ENCODE measurements at regions not wholly inside any gene's neighbourhood (a gene's known extent, or its start where the extent isn't known, plus 50 kb on each side); places are given as distances from the start of the nearest gene placed in this dataset.
A peak's percentile ranks its signal among the peaks of the same experiment; 100 is the strongest.

DNA sequence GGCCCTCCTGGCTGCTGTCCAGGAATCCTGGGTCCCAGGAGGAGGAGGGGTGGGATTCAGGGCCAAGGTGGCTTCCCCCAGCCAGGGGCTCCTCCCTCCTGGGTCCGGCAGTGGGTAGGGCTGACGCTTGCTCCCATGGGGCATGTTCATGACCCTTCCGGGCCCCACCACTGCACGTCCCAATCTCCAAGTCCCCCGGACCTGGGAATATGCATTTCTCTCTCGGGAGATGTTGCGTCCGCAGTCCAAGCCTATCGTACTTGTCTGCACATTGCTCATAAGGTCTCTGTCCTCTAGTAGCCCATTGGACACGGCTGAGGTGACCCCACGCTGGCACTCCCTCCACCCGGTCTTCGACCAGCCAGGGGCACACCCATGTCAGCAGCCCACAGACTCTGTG is 192.3 kb downstream of the TEX29 start:
- no peaks in the 10 kb centered on the region for H4K20me1 ChIP-seq
- no peak for TF ChIP-seq Cebpa-rat (IDR thresholded peaks at IDR 0.05)
- H3K4me3 ChIP-seq = no peak overlapping the region
- no peaks in the 10 kb centered on the region for H3K36me3 ChIP-seq
- H3K9ac ChIP-seq = no peak overlapping the region
- peaks cover 31% of the 10 kb centered on the region for H3K4me1 ChIP-seq
- no peak overlapping the region for H3K27ac ChIP-seq
- no peaks in the 10 kb centered on the region for H3K9me3 ChIP-seq
- no peaks in the 10 kb centered on the region for H3K27me3 ChIP-seq
- no peak overlapping the region for H3K4me2 ChIP-seq

DNA sequence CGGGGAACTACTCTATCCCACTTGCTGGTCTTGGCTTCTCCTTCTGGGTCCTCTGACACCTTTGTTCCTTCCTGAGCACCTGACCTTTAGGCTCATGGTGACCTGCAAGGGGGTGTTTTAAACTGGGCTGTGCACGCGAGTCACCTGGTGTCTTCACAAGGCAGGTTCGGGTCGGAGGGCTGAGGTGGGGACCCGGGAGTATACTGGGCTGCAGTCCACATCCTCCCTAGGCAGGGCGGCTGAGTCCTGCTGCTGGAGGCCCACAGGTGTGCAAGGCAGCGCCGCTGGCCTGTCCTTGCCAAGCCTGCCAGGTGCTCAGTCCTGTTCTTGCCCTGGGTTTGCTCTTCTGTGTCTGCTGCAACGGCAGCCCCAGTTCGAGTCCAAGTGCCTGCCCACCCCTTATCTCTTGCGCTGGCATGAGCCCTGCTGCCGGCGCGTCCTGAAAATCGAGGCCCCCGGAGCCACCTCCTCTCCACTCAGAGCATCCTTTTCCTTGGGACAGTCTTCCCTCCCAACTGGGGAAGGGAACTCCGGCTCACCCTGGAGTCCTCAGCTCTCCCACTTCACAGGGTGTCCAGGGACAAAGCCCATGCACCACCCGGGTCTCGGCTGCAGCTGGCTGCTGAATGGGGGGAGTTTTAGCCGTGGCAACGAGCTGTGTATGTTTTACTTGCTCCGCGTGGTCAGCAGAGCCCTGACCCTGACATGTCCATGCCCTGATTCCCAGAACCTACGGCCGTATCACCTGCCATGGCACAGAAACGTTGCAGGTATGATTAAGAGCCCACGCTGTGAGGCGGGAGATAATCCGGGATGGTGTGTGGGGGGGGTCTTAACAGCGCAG is 193.5 kb downstream of the TEX29 start:
- Histone ChIP-seq H3K9me3 (no peaks in the 10 kb centered on the region), H3K4me1 (peaks cover 31% of the 10 kb centered on the region), H3K36me3 (no peaks in the 10 kb centered on the region), H3K4me2 (no peak overlapping the region; the same call in 1 of the 2 replicates), H3K27me3 (no peaks in the 10 kb centered on the region), H3K4me3 (no peak overlapping the region), H3K9ac (no peak overlapping the region), H4K20me1 (no peaks in the 10 kb centered on the region), H3K27ac (no peak overlapping the region)
- no peak for TF ChIP-seq Cebpa-rat (IDR thresholded peaks at IDR 0.05)

DNA sequence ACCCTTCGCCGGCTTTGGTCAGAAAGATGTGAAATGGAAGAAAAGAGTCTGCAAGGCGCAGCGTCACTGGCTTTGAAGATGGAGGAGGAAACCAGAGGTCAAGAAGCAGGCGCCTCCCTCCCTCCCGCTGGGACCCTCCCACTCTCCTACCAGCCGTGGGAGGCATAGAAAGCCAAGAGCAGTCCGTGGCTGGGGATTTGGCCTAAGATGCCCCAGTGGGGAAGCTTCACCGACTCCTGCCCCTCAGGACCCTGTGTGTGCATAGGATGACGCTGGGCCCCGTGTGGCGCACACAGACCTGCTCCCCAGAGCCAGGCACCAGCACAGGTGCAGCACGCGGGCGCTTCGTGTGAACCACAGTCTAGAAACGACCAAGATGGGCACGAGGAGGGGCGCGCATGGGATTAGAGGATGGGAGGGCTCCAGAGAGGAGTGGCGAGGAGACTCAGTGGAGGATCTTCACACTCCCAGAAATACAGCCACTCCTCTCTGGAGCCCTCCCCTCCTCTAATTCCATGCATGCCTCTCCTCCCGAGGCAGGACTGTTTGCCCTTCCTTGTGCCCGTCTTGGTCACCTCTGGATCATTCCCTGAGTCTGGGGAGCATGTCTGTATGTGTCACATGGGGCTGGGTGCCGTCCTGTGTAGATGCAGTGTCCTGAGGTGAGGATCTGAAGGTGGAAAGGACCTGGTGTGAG is 194.3 kb downstream of the TEX29 start:
- Histone ChIP-seq H3K9ac (no peak overlapping the region), H3K4me2 (peak overlapping the region; percentile 73), H3K4me1 (peaks cover 31% of the 10 kb centered on the region), H3K36me3 (no peaks in the 10 kb centered on the region), H3K4me3 (no peak overlapping the region), H3K9me3 (no peaks in the 10 kb centered on the region), H3K27ac (no peak overlapping the region), H4K20me1 (no peaks in the 10 kb centered on the region), H3K27me3 (no peaks in the 10 kb centered on the region)
- no peak for TF ChIP-seq Cebpa-rat (IDR thresholded peaks at IDR 0.05)

DNA sequence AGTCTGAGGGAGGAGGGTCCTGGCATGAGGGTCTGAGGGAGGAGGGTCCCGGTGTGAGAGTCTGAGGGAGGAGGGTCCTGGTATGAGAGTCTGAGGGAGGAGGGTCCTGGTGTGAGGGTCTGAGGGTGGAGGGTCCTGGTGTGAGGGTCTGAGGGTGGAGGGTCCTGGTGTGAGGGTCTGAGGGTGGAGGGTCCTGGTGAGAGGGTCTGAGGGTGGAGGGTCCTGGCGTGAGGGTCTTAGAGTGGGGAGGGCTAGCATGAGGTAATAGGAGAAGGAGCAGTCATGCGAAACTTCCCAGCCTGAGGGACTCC is 194.8 kb downstream of the TEX29 start:
- no peaks in the 10 kb centered on the region for H3K36me3 ChIP-seq
- H4K20me1 ChIP-seq = no peaks in the 10 kb centered on the region
- TF ChIP-seq Cebpa-rat (IDR thresholded peaks at IDR 0.05) = no peak
- H3K9me3 ChIP-seq = no peaks in the 10 kb centered on the region
- no peak overlapping the region for H3K4me3 ChIP-seq
- H3K9ac ChIP-seq = no peak overlapping the region
- no peaks in the 10 kb centered on the region for H3K27me3 ChIP-seq
- H3K4me2 ChIP-seq = peak overlapping the region; percentile 73
- H3K27ac ChIP-seq = no peak overlapping the region
- H3K4me1 ChIP-seq = peaks cover 31% of the 10 kb centered on the region

DNA sequence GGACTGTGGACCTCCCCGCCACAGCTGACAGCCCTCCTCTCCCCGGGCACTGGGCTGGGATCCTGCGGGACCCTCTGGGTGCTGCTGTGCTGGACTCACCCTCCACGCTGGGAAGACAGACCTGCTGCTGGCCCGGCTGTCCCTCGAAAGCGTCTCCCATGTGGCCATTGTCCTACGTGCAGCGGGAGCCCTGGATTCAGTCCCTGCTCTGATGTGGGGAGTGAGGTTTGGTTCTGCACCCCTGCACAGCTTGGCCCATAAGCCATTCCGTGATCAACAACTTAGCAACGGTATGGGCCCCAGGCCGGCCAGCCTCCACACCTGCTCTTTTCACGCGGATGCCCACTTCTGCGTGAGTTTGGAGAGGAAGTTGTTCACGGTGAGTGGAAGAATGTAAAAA is 195.2 kb downstream of the TEX29 start:
- TF ChIP-seq Cebpa-rat (IDR thresholded peaks at IDR 0.05) = no peak
- no peak overlapping the region for H3K9ac ChIP-seq
- no peaks in the 10 kb centered on the region for H4K20me1 ChIP-seq
- no peaks in the 10 kb centered on the region for H3K27me3 ChIP-seq
- no peak overlapping the region for H3K4me3 ChIP-seq
- no peak overlapping the region for H3K27ac ChIP-seq
- no peaks in the 10 kb centered on the region for H3K9me3 ChIP-seq
- H3K36me3 ChIP-seq = no peaks in the 10 kb centered on the region
- H3K4me1 ChIP-seq = peaks cover 31% of the 10 kb centered on the region
- peak overlapping the region; percentile 73 for H3K4me2 ChIP-seq

DNA sequence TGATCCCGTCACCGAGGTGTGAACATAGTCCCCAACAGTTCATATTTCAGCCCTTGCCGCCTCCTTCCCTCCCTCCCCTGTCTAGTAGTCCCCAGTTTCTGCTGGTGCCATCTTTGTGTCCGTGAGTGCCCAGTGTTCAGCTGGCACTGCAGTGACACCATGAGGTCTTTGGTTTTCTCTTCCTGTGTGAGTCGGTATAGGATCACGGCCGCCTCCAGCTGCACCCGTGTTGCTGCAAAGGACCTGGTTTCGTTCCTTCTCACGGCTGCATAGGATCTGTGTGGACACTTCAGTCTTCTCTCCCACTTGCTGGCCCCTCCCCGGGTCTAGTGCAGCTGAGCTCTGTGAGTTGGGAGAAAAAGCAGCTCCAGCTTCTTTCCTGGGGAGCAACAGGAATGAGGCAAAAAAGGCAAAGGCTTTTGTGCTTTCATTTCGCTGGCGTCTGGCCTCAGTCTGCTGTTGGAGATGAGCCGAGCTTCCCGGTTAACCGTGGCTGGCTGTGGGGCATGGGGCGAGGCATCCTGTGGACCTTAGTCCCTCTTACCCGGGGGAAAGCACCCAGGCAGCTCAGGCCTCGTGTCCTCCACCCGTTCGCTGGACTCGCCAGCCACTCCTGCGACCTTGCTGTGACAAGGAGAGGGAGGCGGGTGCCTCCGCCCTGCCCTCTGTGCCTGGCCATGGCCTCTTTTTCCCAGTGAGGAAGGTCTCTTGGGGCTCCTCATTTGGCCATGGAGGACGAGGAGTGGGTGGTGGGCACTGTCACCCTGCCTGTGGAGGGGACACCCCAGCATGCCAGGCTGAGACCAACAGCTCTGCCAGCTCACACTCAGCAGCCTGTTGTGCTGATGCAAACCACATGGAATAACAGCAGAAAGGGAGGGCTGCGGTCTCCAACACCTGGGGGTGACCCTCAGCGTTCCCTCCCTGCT is 196.5 kb downstream of the TEX29 start:
- Histone ChIP-seq H3K9me3 (no peaks in the 10 kb centered on the region), H3K4me1 (peaks cover 31% of the 10 kb centered on the region), H3K27ac (peak overlapping the region; percentile 28; the same call in 1 of the 2 replicates), H3K4me2 (peak overlapping the region; percentile 73), H4K20me1 (no peaks in the 10 kb centered on the region), H3K9ac (peak overlapping the region; percentile 13; the same call in 1 of the 2 replicates), H3K36me3 (no peaks in the 10 kb centered on the region), H3K4me3 (no peak overlapping the region), H3K27me3 (no peaks in the 10 kb centered on the region)
- no peak for TF ChIP-seq Cebpa-rat (IDR thresholded peaks at IDR 0.05)

DNA sequence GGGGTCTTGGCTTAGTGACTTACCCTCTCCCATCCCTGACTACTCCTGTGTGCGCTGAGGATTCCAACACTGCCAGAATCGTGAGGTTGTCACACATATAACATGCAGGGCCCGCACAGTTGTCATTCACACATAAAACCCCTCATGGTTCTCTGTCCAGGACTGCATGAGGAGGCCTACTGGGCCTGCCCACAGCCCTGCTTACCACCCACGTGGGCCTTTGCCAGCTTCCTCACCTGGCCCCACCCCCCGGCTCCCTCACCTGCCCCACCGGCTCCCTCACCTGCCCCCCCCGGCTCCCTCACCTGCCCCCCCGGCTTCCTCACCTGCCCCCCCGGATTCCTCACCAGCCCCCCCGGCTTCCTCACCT is 197.2 kb downstream of the TEX29 start:
- H3K27ac ChIP-seq = no peak overlapping the region
- H3K4me3 ChIP-seq = no peak overlapping the region
- H3K4me2 ChIP-seq = peak overlapping the region; percentile 73
- no peaks in the 10 kb centered on the region for H4K20me1 ChIP-seq
- peaks cover 31% of the 10 kb centered on the region for H3K4me1 ChIP-seq
- no peak overlapping the region for H3K9ac ChIP-seq
- no peaks in the 10 kb centered on the region for H3K9me3 ChIP-seq
- H3K36me3 ChIP-seq = no peaks in the 10 kb centered on the region
- H3K27me3 ChIP-seq = no peaks in the 10 kb centered on the region
- TF ChIP-seq Cebpa-rat (IDR thresholded peaks at IDR 0.05) = no peak

DNA sequence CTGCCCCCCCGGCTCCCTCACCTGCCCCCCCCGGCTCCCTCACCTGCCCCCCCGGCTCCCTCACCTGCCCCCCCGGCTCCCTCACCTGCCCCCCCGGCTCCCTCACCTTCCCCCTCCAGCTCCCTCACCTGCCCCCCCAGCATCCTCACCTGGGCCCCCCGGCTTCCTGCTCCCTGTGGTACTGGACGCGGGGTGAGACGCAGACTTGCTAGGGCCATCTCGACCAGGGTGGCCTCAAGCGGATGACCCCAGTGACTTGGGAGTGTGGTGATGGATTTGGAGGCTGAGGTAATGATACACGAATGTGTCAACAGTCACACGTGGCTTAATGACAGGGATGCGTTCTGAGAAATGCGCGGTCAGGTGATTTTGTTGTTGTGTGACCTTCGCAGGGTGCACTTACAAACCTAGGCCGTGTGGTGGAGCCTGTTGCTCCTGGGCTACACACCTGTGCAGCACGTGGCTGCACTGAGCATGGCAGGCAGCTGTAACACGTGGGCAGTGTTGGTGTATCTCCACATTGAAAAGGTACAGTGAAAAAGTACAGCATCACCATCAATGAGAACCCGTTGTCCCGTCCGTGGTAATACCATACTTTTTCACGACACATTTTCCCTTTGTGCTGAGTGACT is 197.8 kb downstream of the TEX29 start:
- Histone ChIP-seq H3K4me3 (no peak overlapping the region), H3K36me3 (no peaks in the 10 kb centered on the region), H3K27ac (no peak overlapping the region), H3K27me3 (no peaks in the 10 kb centered on the region), H3K4me1 (peaks cover 31% of the 10 kb centered on the region), H3K9ac (no peak overlapping the region), H3K9me3 (no peaks in the 10 kb centered on the region), H4K20me1 (no peaks in the 10 kb centered on the region), H3K4me2 (no peak overlapping the region)
- no peak for TF ChIP-seq Cebpa-rat (IDR thresholded peaks at IDR 0.05)

DNA sequence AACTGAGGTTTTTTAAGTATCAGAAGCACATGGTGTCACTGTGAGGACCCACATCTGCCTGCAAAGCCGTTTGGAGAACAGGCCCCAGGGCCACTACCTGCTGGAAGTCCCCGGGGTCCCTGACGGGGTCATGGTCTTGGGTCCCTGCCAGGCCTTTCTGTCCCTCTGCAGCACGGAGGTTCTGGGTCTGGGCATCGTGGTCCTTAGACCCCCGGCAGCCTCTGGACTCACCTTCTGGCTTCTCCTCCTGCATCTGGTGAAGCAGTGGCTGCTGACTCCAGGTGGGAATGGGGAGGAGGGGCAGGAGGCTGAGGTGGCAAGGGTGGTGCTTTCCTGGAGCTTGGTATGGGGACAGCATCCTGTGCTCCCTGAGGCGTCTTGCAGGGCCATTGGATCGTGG is 198.6 kb downstream of the TEX29 start:
- H3K27ac ChIP-seq = no peak overlapping the region
- no peak overlapping the region for H3K9ac ChIP-seq
- H3K4me2 ChIP-seq = no peak overlapping the region
- no peak for TF ChIP-seq Cebpa-rat (IDR thresholded peaks at IDR 0.05)
- peaks cover 31% of the 10 kb centered on the region for H3K4me1 ChIP-seq
- H3K36me3 ChIP-seq = no peaks in the 10 kb centered on the region
- H4K20me1 ChIP-seq = no peaks in the 10 kb centered on the region
- no peaks in the 10 kb centered on the region for H3K9me3 ChIP-seq
- H3K27me3 ChIP-seq = no peaks in the 10 kb centered on the region
- H3K4me3 ChIP-seq = no peak overlapping the region
